D721Med (cell line): ENCODE measurements at regions not wholly inside any gene's neighbourhood (a gene's known extent, or its start where the extent isn't known, plus 50 kb on each side); places are given as distances from the start of the nearest gene placed in this dataset.
"Not testable (repeated sequence)": the region's sequence is repeated elsewhere in the genome, so short reads cannot be mapped to it uniquely, and the experiment has no call there.

ENCODE experiments used
- DNase-seq: peaks from one replicate; pipeline ENCODE4 v3.0.0; 2011; ENCODE audit warnings: low spot score; ENCODE audit not compliant: insufficient read length
- FAIRE-seq: peaks from 2 replicates; lab custom pipeline; 2011; peaks lifted over from hg19 to GRCh38; lab: Jason Lieb, UNC
- TF ChIP-seq, protein P1 (sequence below): IDR thresholded peaks from 2 replicates; pipeline ENCODE4 v1.5.1; 2012; ENCODE audit warnings: mild to moderate bottlenecking, control low read depth; ENCODE audit not compliant: insufficient read depth; ENCODE audit errors: missing control alignments

DNA sequence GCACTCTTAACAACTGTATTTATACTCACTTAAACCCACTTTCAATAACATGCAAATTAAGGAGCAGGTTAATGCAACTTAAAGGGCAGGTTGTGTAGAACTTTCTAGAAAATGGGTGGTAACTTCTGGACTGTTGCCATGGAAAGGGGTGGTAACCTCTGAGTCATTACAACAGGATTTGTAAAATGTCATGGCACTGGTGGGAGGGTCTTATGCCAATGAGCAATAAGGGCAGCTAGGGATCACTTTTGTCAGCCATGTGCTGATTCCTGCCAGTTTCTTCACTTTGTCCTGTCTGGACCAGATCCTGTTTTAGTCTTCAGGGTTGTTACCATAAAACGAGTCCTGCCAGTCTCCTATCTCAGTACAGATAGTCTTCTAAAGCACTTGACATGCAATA is 560.5 kb upstream of the PTCHD4 start:
- TF ChIP-seq, protein P1, sequence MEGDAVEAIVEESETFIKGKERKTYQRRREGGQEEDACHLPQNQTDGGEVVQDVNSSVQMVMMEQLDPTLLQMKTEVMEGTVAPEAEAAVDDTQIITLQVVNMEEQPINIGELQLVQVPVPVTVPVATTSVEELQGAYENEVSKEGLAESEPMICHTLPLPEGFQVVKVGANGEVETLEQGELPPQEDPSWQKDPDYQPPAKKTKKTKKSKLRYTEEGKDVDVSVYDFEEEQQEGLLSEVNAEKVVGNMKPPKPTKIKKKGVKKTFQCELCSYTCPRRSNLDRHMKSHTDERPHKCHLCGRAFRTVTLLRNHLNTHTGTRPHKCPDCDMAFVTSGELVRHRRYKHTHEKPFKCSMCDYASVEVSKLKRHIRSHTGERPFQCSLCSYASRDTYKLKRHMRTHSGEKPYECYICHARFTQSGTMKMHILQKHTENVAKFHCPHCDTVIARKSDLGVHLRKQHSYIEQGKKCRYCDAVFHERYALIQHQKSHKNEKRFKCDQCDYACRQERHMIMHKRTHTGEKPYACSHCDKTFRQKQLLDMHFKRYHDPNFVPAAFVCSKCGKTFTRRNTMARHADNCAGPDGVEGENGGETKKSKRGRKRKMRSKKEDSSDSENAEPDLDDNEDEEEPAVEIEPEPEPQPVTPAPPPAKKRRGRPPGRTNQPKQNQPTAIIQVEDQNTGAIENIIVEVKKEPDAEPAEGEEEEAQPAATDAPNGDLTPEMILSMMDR, result no peak
- FAIRE-seq, result no peak
- DNase-seq, result no peak

- DNase-seq (no peak), FAIRE-seq (no peak)
- TF ChIP-seq, protein P1, result no peak
Measured at GRCh38 chr6:48670546-48670945, 559.5 kb upstream of the PTCHD4 start.

DNA sequence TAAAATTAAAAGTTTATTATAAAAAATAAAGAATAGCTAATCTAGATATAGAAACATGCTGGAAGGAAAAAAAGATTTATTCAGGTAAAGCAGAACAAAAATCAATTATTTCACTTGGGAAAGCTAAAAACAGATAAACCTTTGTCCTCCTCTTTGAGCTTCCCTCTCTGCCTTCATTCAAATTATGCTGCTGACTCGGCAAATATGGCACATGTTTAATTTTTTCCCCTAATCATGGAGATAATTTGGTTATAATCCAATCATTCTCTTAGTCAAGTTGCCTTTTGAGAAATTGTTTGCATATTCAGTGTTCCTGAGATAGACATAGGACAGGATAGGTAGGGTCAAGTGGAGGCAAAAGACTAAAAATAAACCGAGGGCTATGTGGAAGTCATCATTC is 556.8 kb upstream of the PTCHD4 start:
- TF ChIP-seq, protein P1, result no peak
- DNase-seq (no peak), FAIRE-seq (no peak)

- DNase-seq, result no peak
- no peak for FAIRE-seq
- TF ChIP-seq, protein P1, result no peak
Measured at GRCh38 chr6:48664826-48665225, 553.8 kb upstream of the PTCHD4 start.

DNA sequence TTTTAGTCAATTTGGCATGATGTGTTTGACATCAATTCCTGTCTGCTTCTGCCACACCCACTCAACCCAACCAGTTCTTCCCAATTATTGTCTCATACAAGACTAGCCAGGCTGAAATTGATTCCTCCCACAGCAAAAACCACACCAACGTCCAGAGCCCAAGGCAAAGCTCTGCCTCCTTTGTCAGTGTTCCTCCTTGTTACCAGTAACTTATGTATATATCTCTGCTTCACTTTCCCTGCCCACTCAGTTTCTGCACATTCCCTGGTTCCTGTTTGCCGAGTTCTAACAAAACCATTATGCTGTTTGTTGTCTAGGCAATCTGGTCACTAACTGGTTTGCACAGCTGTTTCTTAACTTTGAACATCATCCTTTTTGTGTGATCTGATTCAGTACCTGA is 547.9 kb upstream of the PTCHD4 start:
- no peak for DNase-seq
- TF ChIP-seq, protein P1, result no peak
- no peak for FAIRE-seq

DNA sequence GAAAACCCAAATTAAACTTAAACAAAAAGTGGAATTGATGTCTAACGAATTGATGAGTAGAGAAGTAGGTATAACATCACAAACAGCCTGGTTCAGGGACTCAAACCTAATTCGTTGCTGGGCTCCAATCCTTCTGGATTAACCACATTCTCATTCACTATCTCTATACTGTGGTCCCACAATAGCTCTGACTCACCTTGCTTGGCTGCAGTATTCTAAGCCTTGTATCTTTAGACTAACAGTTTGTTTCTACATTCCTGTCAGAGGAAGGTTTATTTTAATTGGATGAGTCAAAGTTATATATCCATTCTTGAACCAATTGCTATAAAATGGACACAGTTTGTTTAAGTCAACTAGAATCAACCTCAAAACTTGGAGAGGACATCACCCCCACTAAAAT is 530.5 kb upstream of the PTCHD4 start:
- DNase-seq, result no peak
- TF ChIP-seq, protein P1, result no peak
- no peak for FAIRE-seq

DNA sequence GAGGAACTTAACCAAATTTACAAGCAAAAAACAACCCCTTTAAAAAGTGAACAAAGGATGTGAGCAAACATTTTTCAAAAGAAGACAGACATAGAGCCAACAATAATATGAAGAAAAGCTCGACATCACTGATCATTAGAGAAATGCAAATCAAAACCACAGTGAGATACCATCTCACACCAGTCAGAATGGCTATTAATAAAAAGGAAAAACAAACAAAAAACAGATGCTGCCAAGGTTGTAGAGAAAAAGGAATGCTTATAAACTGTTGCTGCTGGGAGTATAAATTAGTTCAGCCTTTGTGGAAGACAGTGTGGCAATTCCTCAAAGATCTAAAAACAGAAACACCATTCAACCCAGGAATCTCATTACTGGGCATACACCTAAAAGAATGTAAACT is 527.8 kb upstream of the PTCHD4 start:
- DNase-seq, FAIRE-seq: not testable (repeated sequence)

DNA sequence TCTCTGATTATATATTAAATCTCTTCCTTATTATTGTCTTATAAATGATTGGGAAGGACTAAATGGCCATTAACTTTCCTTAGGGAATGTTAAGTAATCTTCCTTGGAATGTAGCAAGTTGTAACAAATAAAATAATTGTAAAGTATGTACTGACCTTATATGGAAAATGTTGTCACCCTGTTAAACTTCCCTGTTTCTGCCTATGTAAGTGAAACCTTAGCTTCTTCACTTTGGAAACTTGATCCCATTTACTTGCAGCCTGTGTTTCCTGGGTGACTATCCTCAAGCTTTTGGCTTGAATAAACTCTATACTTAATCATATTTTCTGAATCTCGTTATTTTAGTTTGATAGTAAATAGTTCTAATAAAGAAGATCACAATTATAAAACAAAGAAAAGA is 519.5 kb upstream of the PTCHD4 start:
- no peak for FAIRE-seq
- TF ChIP-seq, protein P1, result no peak

More for the DNA sequence above, 519.5 kb upstream of the PTCHD4 start:
- no peak for DNase-seq
